ENCODE measurements at regions not wholly inside any gene's neighbourhood (a gene's known extent, or its start where the extent isn't known, plus 50 kb on each side); places are given as distances from the start of the nearest gene placed in this dataset.
"Not testable (repeated sequence)": the region's sequence is repeated elsewhere in the genome, so short reads cannot be mapped to it uniquely, and the experiment has no call there.

DNA sequence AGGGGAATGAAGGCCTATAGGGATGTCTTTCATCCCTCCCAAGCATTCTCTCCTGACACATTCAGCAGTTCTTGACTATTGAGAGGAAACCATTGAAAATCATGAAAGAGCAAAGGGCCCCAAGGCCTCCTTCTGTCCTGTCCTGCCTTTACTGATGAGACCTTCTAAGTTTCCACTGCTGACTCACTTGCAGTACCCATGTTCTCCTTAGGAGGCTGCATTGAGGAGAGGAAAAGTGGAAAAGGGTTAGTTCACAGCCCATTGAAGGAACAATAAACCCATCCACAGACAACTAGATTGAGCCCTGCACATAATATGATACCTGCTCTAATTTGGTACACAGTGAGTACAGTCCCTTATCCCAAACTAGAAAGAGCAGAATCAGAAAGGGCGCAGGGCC, 115.1 kb upstream of the PNPLA4 start:
- no peak overlapping the region for H4K91ac ChIP-seq (ENCODE audit: low read length)
- 83% methylated on average over 1 of the region's 1 CpG for WGBS
- H3K27me3 ChIP-seq (ENCODE audit: control insufficient read depth in 1 of 2, insufficient read depth in 1 of 2, low read length in 2 of 2) = no peaks in the 10 kb centered on the region
- no peak overlapping the region for H3K14ac ChIP-seq (ENCODE audit: low read length in 2 of 2)
- no peak overlapping the region for H3K23ac ChIP-seq (ENCODE audit: low read length in 2 of 2)
- no peak overlapping the region for H3K9ac ChIP-seq (ENCODE audit: low read length)
- no peaks in the 10 kb centered on the region for H3K36me3 ChIP-seq (ENCODE audit: control insufficient read depth in 1 of 2, insufficient read depth in 2 of 2, low read depth in 1 of 2, low read length in 2 of 2)
- no peak overlapping the region for H4K8ac ChIP-seq (ENCODE audit: low read length)
- H2BK15ac ChIP-seq (ENCODE audit: low read depth, poor library complexity, severe bottlenecking) = no peak overlapping the region
- no peak overlapping the region for H3K4me2 ChIP-seq (ENCODE audit: low read length, poor library complexity, severe bottlenecking)
- H3K4me1 ChIP-seq (ENCODE audit: control insufficient read depth, insufficient read depth, low read depth, low read length) = no peaks in the 10 kb centered on the region
- H3K18ac ChIP-seq (ENCODE audit: low read depth in 1 of 2, low read length in 2 of 2) = no peak overlapping the region
- H3K9me3 ChIP-seq (ENCODE audit: control insufficient read depth, low read length) = peaks cover 4% of the 10 kb centered on the region
- no peak overlapping the region for H2BK120ac ChIP-seq (ENCODE audit: low read depth, low read length)
- H2BK12ac ChIP-seq (ENCODE audit: low read length in 2 of 2) = no peak overlapping the region
- H2AFZ ChIP-seq (ENCODE audit: low read depth, low read length) = no peak overlapping the region
- H3K27ac ChIP-seq (ENCODE audit: low read length, poor library complexity, severe bottlenecking) = no peak overlapping the region
- no peak overlapping the region for H3K4me3 ChIP-seq (ENCODE audit: insufficient read depth in 1 of 2, low read depth in 1 of 2, low read length in 2 of 2)
- H3K4ac ChIP-seq (ENCODE audit: low read depth in 1 of 2, low read length in 2 of 2) = no peak overlapping the region
- H2BK5ac ChIP-seq (ENCODE audit: low read depth, low read length, poor library complexity, severe bottlenecking) = no peak overlapping the region
- no peak overlapping the region for H2AK5ac ChIP-seq (ENCODE audit: low read length, severe bottlenecking)
- no peak for DNase-seq
- H3K79me1 ChIP-seq (replicated peaks; ENCODE audit: low read length, poor library complexity, severe bottlenecking) = no peaks in the 10 kb centered on the region

DNA sequence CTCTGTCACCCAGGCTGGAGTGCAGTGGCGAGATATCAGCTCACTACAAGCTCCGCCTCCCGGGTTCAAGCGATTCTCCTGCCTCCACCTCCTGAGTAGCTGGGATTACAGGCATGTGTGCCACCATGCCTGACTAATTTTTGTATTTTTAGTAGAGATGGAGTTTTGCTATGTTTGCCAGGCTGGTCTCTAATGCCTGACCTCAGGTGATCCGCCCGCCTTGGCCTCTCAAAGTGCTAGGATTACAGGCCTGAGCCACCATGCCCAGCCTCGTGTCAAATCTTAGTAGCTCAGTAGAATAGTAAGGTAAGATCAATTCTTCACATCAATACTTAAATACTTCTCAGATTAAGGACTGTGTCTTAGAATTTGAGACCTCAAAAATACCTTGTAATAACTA, 112.5 kb upstream of the PNPLA4 start:
- not testable (repeated sequence) for H4K8ac ChIP-seq (ENCODE audit: low read length); H3K18ac ChIP-seq (ENCODE audit: low read depth in 1 of 2, low read length in 2 of 2); H3K4me2 ChIP-seq (ENCODE audit: low read length, poor library complexity, severe bottlenecking); H2BK12ac ChIP-seq (ENCODE audit: low read length in 2 of 2); H2BK120ac ChIP-seq (ENCODE audit: low read depth, low read length); H2BK5ac ChIP-seq (ENCODE audit: low read depth, low read length, poor library complexity, severe bottlenecking); H3K27ac ChIP-seq (ENCODE audit: low read length, poor library complexity, severe bottlenecking); H3K4me3 ChIP-seq (ENCODE audit: insufficient read depth in 1 of 2, low read depth in 1 of 2, low read length in 2 of 2); H3K4me1 ChIP-seq (ENCODE audit: control insufficient read depth, insufficient read depth, low read depth, low read length); H3K23ac ChIP-seq (ENCODE audit: low read length in 2 of 2); H3K36me3 ChIP-seq (ENCODE audit: control insufficient read depth in 1 of 2, insufficient read depth in 2 of 2, low read depth in 1 of 2, low read length in 2 of 2); DNase-seq; H4K91ac ChIP-seq (ENCODE audit: low read length); H3K9me3 ChIP-seq (ENCODE audit: control insufficient read depth, low read length); H2AK5ac ChIP-seq (ENCODE audit: low read length, severe bottlenecking); H3K27me3 ChIP-seq (ENCODE audit: control insufficient read depth in 1 of 2, insufficient read depth in 1 of 2, low read length in 2 of 2); H3K14ac ChIP-seq (ENCODE audit: low read length in 2 of 2); H3K4ac ChIP-seq (ENCODE audit: low read depth in 1 of 2, low read length in 2 of 2); H2AFZ ChIP-seq (ENCODE audit: low read depth, low read length); H3K79me1 ChIP-seq (replicated peaks; ENCODE audit: low read length, poor library complexity, severe bottlenecking); H3K9ac ChIP-seq (ENCODE audit: low read length); H2BK15ac ChIP-seq (ENCODE audit: low read depth, poor library complexity, severe bottlenecking)
- 98% methylated on average over 4 of the region's 7 CpGs for whole genome bisulfite sequencing

DNA sequence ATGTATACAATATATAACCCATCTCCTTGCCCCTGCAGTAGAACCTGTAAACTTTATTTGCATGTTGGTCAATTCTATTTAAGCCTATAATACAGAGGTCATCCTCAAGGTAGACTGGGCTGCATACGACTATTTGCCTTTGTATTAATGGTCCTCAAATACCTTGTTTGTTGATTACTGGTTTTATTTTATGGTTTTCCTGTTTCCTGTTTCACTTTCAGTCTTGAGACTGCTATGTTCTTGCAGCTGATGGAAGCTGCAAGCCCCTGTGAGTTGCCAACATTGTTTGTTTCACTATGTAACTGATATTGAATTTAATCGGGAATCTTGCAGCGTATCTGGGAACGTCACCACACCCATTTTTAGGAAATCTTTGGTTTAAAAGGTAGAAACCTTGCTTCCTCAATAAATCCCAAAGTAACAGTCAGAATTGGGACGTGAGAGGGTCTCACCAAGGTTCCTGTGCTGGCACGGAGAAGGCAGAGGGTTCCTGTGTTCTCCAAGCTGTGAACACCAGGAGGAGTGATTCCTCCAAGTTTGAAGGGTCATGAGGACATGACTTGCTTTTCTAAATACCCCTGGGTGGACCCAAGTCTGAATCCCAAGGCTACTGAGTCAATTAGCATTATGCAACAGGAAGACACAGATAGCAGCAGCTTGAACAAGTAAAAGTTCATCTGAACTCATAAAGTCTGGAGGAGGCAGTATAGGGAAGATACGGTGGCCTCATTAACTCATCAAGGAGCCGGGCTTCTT, 110.6 kb upstream of the PNPLA4 start:
- Histone ChIP-seq H3K23ac (ENCODE audit: low read length in 2 of 2) (no peak overlapping the region), H3K27ac (ENCODE audit: low read length, poor library complexity, severe bottlenecking) (no peak overlapping the region), H3K79me1 (replicated peaks; ENCODE audit: low read length, poor library complexity, severe bottlenecking) (no peaks in the 10 kb centered on the region), H2AK5ac (ENCODE audit: low read length, severe bottlenecking) (no peak overlapping the region), H4K8ac (ENCODE audit: low read length) (no peak overlapping the region), H2BK15ac (ENCODE audit: low read depth, poor library complexity, severe bottlenecking) (no peak overlapping the region), H3K4ac (ENCODE audit: low read depth in 1 of 2, low read length in 2 of 2) (no peak overlapping the region), H3K18ac (ENCODE audit: low read depth in 1 of 2, low read length in 2 of 2) (no peak overlapping the region), H3K27me3 (ENCODE audit: control insufficient read depth in 1 of 2, insufficient read depth in 1 of 2, low read length in 2 of 2) (no peaks in the 10 kb centered on the region), H3K4me2 (ENCODE audit: low read length, poor library complexity, severe bottlenecking) (no peak overlapping the region), H3K9ac (ENCODE audit: low read length) (peak overlapping the region; percentile 64), H3K9me3 (ENCODE audit: control insufficient read depth, low read length) (no peaks in the 10 kb centered on the region), H2BK5ac (ENCODE audit: low read depth, low read length, poor library complexity, severe bottlenecking) (no peak overlapping the region), H3K14ac (ENCODE audit: low read length in 2 of 2) (no peak overlapping the region), H3K36me3 (ENCODE audit: control insufficient read depth in 1 of 2, insufficient read depth in 2 of 2, low read depth in 1 of 2, low read length in 2 of 2) (no peaks in the 10 kb centered on the region), H3K4me1 (ENCODE audit: control insufficient read depth, insufficient read depth, low read depth, low read length) (peaks cover 5% of the 10 kb centered on the region), H2BK120ac (ENCODE audit: low read depth, low read length) (peak overlapping the region; percentile 34), H3K4me3 (ENCODE audit: insufficient read depth in 1 of 2, low read depth in 1 of 2, low read length in 2 of 2) (peak overlapping the region in 1 of 2 experiments; percentile 64), H4K91ac (ENCODE audit: low read length) (no peak overlapping the region), H2BK12ac (ENCODE audit: low read length in 2 of 2) (no peak overlapping the region), H2AFZ (ENCODE audit: low read depth, low read length) (no peak overlapping the region)
- WGBS = 78% methylated on average over 6 of the region's 8 CpGs
- peak; percentile 33 for DNase-seq

DNA sequence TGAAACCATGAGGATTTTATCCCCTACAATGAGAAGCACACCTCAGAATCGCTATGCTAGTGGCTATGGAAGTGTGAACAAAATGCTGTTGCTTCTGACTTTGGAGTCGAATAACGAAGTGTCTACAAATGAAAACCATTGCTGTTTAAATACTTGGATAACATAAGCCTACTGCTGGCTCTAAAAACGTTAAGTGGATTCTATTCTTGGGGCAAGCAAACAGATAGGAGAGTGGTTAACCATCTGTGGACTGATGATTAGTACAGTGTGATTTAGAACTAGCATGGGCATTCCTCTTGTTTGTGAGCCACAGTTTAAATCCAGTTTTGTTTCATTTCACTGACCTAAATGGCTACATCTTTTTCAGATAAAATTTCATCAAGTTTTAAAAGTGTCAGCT, 109.7 kb upstream of the PNPLA4 start:
- H3K36me3 ChIP-seq (ENCODE audit: control insufficient read depth in 1 of 2, insufficient read depth in 2 of 2, low read depth in 1 of 2, low read length in 2 of 2) = no peaks in the 10 kb centered on the region
- no peak overlapping the region for H3K27ac ChIP-seq (ENCODE audit: low read length, poor library complexity, severe bottlenecking)

More for the DNA sequence above, 109.7 kb upstream of the PNPLA4 start:
- Histone ChIP-seq H2AFZ (ENCODE audit: low read depth, low read length) (no peak overlapping the region), H3K23ac (ENCODE audit: low read length in 2 of 2) (no peak overlapping the region), H4K91ac (ENCODE audit: low read length) (no peak overlapping the region), H3K14ac (ENCODE audit: low read length in 2 of 2) (no peak overlapping the region), H2BK5ac (ENCODE audit: low read depth, low read length, poor library complexity, severe bottlenecking) (no peak overlapping the region), H2BK12ac (ENCODE audit: low read length in 2 of 2) (no peak overlapping the region), H3K18ac (ENCODE audit: low read depth in 1 of 2, low read length in 2 of 2) (no peak overlapping the region), H3K27me3 (ENCODE audit: control insufficient read depth in 1 of 2, insufficient read depth in 1 of 2, low read length in 2 of 2) (no peaks in the 10 kb centered on the region), H2AK5ac (ENCODE audit: low read length, severe bottlenecking) (no peak overlapping the region), H3K4me2 (ENCODE audit: low read length, poor library complexity, severe bottlenecking) (no peak overlapping the region), H3K4ac (ENCODE audit: low read depth in 1 of 2, low read length in 2 of 2) (no peak overlapping the region), H3K4me1 (ENCODE audit: control insufficient read depth, insufficient read depth, low read depth, low read length) (peaks cover 5% of the 10 kb centered on the region), H4K8ac (ENCODE audit: low read length) (no peak overlapping the region), H3K9ac (ENCODE audit: low read length) (no peak overlapping the region), H3K4me3 (ENCODE audit: insufficient read depth in 1 of 2, low read depth in 1 of 2, low read length in 2 of 2) (no peak overlapping the region), H3K9me3 (ENCODE audit: control insufficient read depth, low read length) (no peaks in the 10 kb centered on the region), H3K79me1 (replicated peaks; ENCODE audit: low read length, poor library complexity, severe bottlenecking) (no peaks in the 10 kb centered on the region), H2BK120ac (ENCODE audit: low read depth, low read length) (no peak overlapping the region), H2BK15ac (ENCODE audit: low read depth, poor library complexity, severe bottlenecking) (no peak overlapping the region)
- DNase-seq = no peak
- WGBS = 38% methylated on average over 1 of the region's 4 CpGs

Data from mesenchymal stem cell (in vitro differentiated cells and primary cell).